ENCODE measurements at regions not wholly inside any gene's neighbourhood (a gene's known extent, or its start where the extent isn't known, plus 50 kb on each side); places are given as distances from the start of the nearest gene placed in this dataset.
"Not testable (repeated sequence)": the region's sequence is repeated elsewhere in the genome, so short reads cannot be mapped to it uniquely, and the experiment has no call there.

- TF ChIP-seq CTCF (conservative IDR thresholded peaks at IDR 0.05): no peak
- no peak overlapping the region for H3K27ac ChIP-seq
Measured at GRCh38 chr1:192461684-192462083, 113.9 kb upstream of the RGS1 start.

GRCh38 chr1:192462616-192463015 is 113.0 kb upstream of the RGS1 start:
- H3K27ac ChIP-seq: no peak overlapping the region
- TF ChIP-seq CTCF (conservative IDR thresholded peaks at IDR 0.05): no peak

GRCh38 chr1:192463661-192464060 is 111.9 kb upstream of the RGS1 start:
- H3K27ac ChIP-seq: no peak overlapping the region
- TF ChIP-seq CTCF (conservative IDR thresholded peaks at IDR 0.05): no peak

GRCh38 chr1:192465221-192465620 is 110.4 kb upstream of the RGS1 start:
- not testable (repeated sequence) for H3K27ac ChIP-seq

- H3K27ac ChIP-seq: no peak overlapping the region
- TF ChIP-seq CTCF (conservative IDR thresholded peaks at IDR 0.05): peak; percentile 74
Measured at GRCh38 chr1:192474080-192474683, 101.4 kb upstream of the RGS1 start.

GRCh38 chr1:192475329-192475728 is 100.2 kb upstream of the RGS1 start:
- no peak overlapping the region for H3K27ac ChIP-seq
- TF ChIP-seq CTCF (conservative IDR thresholded peaks at IDR 0.05): no peak

- TF ChIP-seq CTCF (conservative IDR thresholded peaks at IDR 0.05): no peak
- H3K27ac ChIP-seq: no peak overlapping the region
Measured at GRCh38 chr1:192475970-192476369, 99.6 kb upstream of the RGS1 start.

GRCh38 chr1:192476802-192477298 is 98.7 kb upstream of the RGS1 start:
- H3K27ac ChIP-seq: no peak overlapping the region
- no peak for TF ChIP-seq CTCF (conservative IDR thresholded peaks at IDR 0.05)
